ENCODE measurements at regions not wholly inside any gene's neighbourhood (a gene's known extent, or its start where the extent isn't known, plus 50 kb on each side); places are given as distances from the start of the nearest gene placed in this dataset.
A peak's percentile ranks its signal among the peaks of the same experiment; 100 is the strongest.

GRCh38 chr18:56329536-56329935, 308.9 kb downstream of the TXNL1 start:
- Histone ChIP-seq H3K4me1 (peaks cover 0 to 4% of the 10 kb centered on the region in 2 donors), H3K9me3 (no peaks in the 10 kb centered on the region), H3K27ac (no peak overlapping the region), H3K27me3 (no peaks in the 10 kb centered on the region), H3K36me3 (no peaks in the 10 kb centered on the region), H3K4me3 (no peak overlapping the region)
- intact Hi-C loops (cut with DNase I) = no loop called here
- DNase-seq (no peak), ATAC-seq (no peak)
- no peak for TF ChIP-seq CTCF (IDR thresholded peaks at IDR 0.05)

GRCh38 chr18:56327191-56327885, 311.1 kb downstream of the TXNL1 start:
- Histone ChIP-seq H3K4me3 (no peak overlapping the region), H3K36me3 (no peaks in the 10 kb centered on the region), H3K27ac (peak overlapping the region in 1 of 2 donors; percentile 36), H3K27me3 (no peaks in the 10 kb centered on the region), H3K4me1 (peaks cover 0 to 4% of the 10 kb centered on the region in 2 donors), H3K9me3 (no peaks in the 10 kb centered on the region)
- DNase-seq = peak in 2 of 4 donors; percentile 61
- no peak for TF ChIP-seq CTCF (IDR thresholded peaks at IDR 0.05)
- intact Hi-C loops (cut with DNase I) = no loop called here
- peak; percentile 51 for ATAC-seq

- intact Hi-C loops (cut with DNase I) = no loop called here
Observed at GRCh38 chr18:56326336-56327072, 311.9 kb downstream of the TXNL1 start.

GRCh38 chr18:56323673-56324072, 314.7 kb downstream of the TXNL1 start:
- Histone ChIP-seq H3K27ac (no peak overlapping the region), H3K4me1 (peaks cover 3 to 4% of the 10 kb centered on the region in 2 donors), H3K9me3 (no peaks in the 10 kb centered on the region), H3K27me3 (no peaks in the 10 kb centered on the region), H3K36me3 (no peaks in the 10 kb centered on the region), H3K4me3 (no peak overlapping the region)
- no peak for DNase-seq
- TF ChIP-seq CTCF (IDR thresholded peaks at IDR 0.05) = no peak
- ATAC-seq = no peak
- intact Hi-C loops (cut with DNase I) = no loop called here

More at GRCh38 chr18:56326336-56327072, 311.9 kb downstream of the TXNL1 start:
- H3K9me3 ChIP-seq = no peaks in the 10 kb centered on the region
- ATAC-seq = no peak
- no peak for TF ChIP-seq CTCF (IDR thresholded peaks at IDR 0.05)
- no peak overlapping the region for H3K4me3 ChIP-seq
- H3K27me3 ChIP-seq = no peaks in the 10 kb centered on the region
- H3K4me1 ChIP-seq = peaks cover 0 to 4% of the 10 kb centered on the region in 2 donors
- DNase-seq = no peak
- peak overlapping the region in 1 of 2 donors; percentile 36 for H3K27ac ChIP-seq
- H3K36me3 ChIP-seq = no peaks in the 10 kb centered on the region

GRCh38 chr18:56322406-56322805, 316.0 kb downstream of the TXNL1 start:
- H3K4me1 ChIP-seq = peaks cover 3 to 4% of the 10 kb centered on the region in 2 donors
- H3K4me3 ChIP-seq = no peak overlapping the region
- H3K9me3 ChIP-seq = no peaks in the 10 kb centered on the region
- TF ChIP-seq CTCF (IDR thresholded peaks at IDR 0.05) = no peak
- ATAC-seq = no peak
- no peak for DNase-seq
- no peak overlapping the region for H3K27ac ChIP-seq
- intact Hi-C loops (cut with DNase I) = no loop called here
- no peaks in the 10 kb centered on the region for H3K27me3 ChIP-seq
- no peaks in the 10 kb centered on the region for H3K36me3 ChIP-seq
